Endometrial microvascular endothelial cells (primary cell): ENCODE measurements at regions not wholly inside any gene's neighbourhood (a gene's known extent, or its start where the extent isn't known, plus 50 kb on each side); places are given as distances from the start of the nearest gene placed in this dataset.

Experiments
- in situ Hi-C: cut with HindIII; loops from 2 replicates; pipeline ENCODE4 v1.10.0; 2017; ENCODE audit warnings: low sequenced_read_pairs, low pct_unique_long_range_greater_than_20kb; ENCODE audit errors: inconsistent ontology term

GRCh38 chr3:177744873-177745606, 547.8 kb upstream of the TBL1XR1 start:
- in situ Hi-C loops, result no loop called here

GRCh38 chr3:177745607-177746005, 548.3 kb upstream of the TBL1XR1 start:
- in situ Hi-C loops, result no loop called here

- in situ Hi-C loops, result no loop called here
Measured at GRCh38 chr3:177746337-177746933, 549.2 kb upstream of the TBL1XR1 start.

GRCh38 chr3:177749836-177750235, 552.6 kb upstream of the TBL1XR1 start:
- in situ Hi-C loops, result no loop called here

GRCh38 chr3:177750436-177750835, 553.2 kb upstream of the TBL1XR1 start:
- in situ Hi-C loops, result no loop called here

- in situ Hi-C loops, result no loop called here
Measured at GRCh38 chr3:177751770-177752169, 554.5 kb upstream of the TBL1XR1 start.

- in situ Hi-C loops, result no loop called here
Measured at GRCh38 chr3:177752831-177753230, 555.5 kb upstream of the TBL1XR1 start.

GRCh38 chr3:177753451-177754155, 556.3 kb upstream of the TBL1XR1 start:
- in situ Hi-C loops, result no loop called here

- in situ Hi-C loops, result no loop called here
Measured at GRCh38 chr3:177754508-177754921, 557.2 kb upstream of the TBL1XR1 start.

- in situ Hi-C loops, result no loop called here
Measured at GRCh38 chr3:177758126-177758525, 560.8 kb upstream of the TBL1XR1 start.

GRCh38 chr3:177760803-177761202, 563.5 kb upstream of the TBL1XR1 start:
- in situ Hi-C loops, result no loop called here

- in situ Hi-C loops, result no loop called here
Measured at GRCh38 chr3:177764377-177764912, 567.2 kb upstream of the TBL1XR1 start.

GRCh38 chr3:177764933-177765332, 567.7 kb upstream of the TBL1XR1 start:
- in situ Hi-C loops, result no loop called here

- in situ Hi-C loops, result no loop called here
Measured at GRCh38 chr3:177770383-177771230, 573.3 kb upstream of the TBL1XR1 start.

GRCh38 chr3:177771780-177772179, 574.5 kb upstream of the TBL1XR1 start:
- in situ Hi-C loops, result no loop called here

- in situ Hi-C loops, result no loop called here
Measured at GRCh38 chr3:177772908-177773557, 575.8 kb upstream of the TBL1XR1 start.

GRCh38 chr3:177773717-177774116, 576.4 kb upstream of the TBL1XR1 start:
- in situ Hi-C loops, result no loop called here

- in situ Hi-C loops, result no loop called here
Measured at GRCh38 chr3:177776661-177777101, 579.4 kb upstream of the TBL1XR1 start.
